Thyroid gland (tissue), 4 donors: ENCODE measurements at regions not wholly inside any gene's neighbourhood (a gene's known extent, or its start where the extent isn't known, plus 50 kb on each side); places are given as distances from the start of the nearest gene placed in this dataset.

Experiments used
- POLR2A ChIP-seq, 2 donors: fragments of 450-650 bp; IDR thresholded peaks; one replicate each; pipeline ENCODE4 v1.6.1; 2017; ENCODE audit warnings: antibody characterized with exemption in 2 of 2, mild to moderate bottlenecking in 2 of 2, moderate library complexity in 1 of 2
- TF ChIP-seq, protein P1 (sequence below), 6 experiments: fragments of 200-600 bp in 3 of 6; fragments of 450-650 bp in 3 of 6; sonication (generic) in 3 of 6; IDR thresholded peaks; one replicate each; pipeline ENCODE4 v1.5.1; 2016 to 2019; ENCODE audit warnings: antibody characterized with exemption in 6 of 6, mild to moderate bottlenecking in 2 of 6, inconsistent platforms in 1 of 6, moderate library complexity in 1 of 6

DNA sequence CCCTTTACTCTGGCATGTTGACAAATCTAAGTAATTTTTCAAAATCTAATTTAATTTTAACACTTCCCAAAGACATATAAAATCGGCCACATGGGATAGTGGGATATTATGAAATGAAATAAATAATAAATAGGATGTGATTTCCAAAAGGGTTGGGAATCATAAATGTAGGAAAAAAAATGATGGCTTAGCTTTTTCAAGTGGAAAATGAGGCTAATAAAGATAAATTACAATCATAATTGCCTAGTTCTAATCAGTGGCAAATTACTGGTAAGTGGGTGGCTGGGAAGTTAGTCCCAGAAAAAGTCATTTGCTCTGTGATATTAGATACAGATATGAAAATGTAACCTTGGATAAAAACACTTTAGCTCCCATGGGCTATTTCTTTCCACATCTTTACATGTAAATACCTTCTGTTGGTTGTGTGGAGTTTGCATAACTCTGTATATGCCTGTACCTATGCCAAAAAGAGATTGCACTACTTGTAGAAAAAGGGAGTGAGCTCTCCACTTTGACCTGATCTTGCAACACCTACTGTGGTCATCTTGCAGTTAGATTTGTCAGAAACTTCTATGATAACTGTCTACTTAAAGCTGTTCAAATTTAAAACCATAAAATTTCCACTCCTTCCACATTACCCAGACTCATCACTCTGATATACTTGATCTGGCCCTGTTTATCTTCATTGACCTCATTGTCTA lies 284.6 kb upstream of the KAZN start:
- TF ChIP-seq, protein P1, sequence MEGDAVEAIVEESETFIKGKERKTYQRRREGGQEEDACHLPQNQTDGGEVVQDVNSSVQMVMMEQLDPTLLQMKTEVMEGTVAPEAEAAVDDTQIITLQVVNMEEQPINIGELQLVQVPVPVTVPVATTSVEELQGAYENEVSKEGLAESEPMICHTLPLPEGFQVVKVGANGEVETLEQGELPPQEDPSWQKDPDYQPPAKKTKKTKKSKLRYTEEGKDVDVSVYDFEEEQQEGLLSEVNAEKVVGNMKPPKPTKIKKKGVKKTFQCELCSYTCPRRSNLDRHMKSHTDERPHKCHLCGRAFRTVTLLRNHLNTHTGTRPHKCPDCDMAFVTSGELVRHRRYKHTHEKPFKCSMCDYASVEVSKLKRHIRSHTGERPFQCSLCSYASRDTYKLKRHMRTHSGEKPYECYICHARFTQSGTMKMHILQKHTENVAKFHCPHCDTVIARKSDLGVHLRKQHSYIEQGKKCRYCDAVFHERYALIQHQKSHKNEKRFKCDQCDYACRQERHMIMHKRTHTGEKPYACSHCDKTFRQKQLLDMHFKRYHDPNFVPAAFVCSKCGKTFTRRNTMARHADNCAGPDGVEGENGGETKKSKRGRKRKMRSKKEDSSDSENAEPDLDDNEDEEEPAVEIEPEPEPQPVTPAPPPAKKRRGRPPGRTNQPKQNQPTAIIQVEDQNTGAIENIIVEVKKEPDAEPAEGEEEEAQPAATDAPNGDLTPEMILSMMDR (IDR thresholded peaks at IDR 0.05) = no peak
- TF ChIP-seq POLR2A (IDR thresholded peaks at IDR 0.05) = no peak
